BE2C (cell line): ENCODE measurements at regions not wholly inside any gene's neighbourhood (a gene's known extent, or its start where the extent isn't known, plus 50 kb on each side); places are given as distances from the start of the nearest gene placed in this dataset.
"Not testable (repeated sequence)": the region's sequence is repeated elsewhere in the genome, so short reads cannot be mapped to it uniquely, and the experiment has no call there.

ENCODE experiments used
- DNase-seq: peaks from one replicate; pipeline ENCODE4 v3.0.0-alpha.2; 2020
- H3K27me3 ChIP-seq: fragments of 250-450 bp; sonication (Bioruptor Pico); 2 replicates; pipeline ENCODE4 v1.5.1; 2020; ENCODE audit warnings: mild to moderate bottlenecking
- H3K36me3 ChIP-seq: fragments of 250-450 bp; sonication (Bioruptor Pico); 2 replicates; pipeline ENCODE4 v1.5.1; 2020; ENCODE audit warnings: mild to moderate bottlenecking
- H3K4me1 ChIP-seq: fragments of 250-450 bp; sonication (Bioruptor Pico); 2 replicates; pipeline ENCODE4 v1.5.1; 2020
- H3K4me3 ChIP-seq: 2 replicates; pipeline ENCODE4 v1.5.1; 2011; ENCODE audit warnings: low read depth, low read length
- H3K9me3 ChIP-seq: fragments of 250-450 bp; sonication (Bioruptor Pico); 2 replicates; pipeline ENCODE4 v1.5.1; 2020
- CTCF ChIP-seq: IDR thresholded peaks from 2 replicates; pipeline ENCODE4 v1.5.1; 2012; ENCODE audit warnings: mild to moderate bottlenecking, low read depth, low read length

- Histone ChIP-seq H3K4me1 (no peaks in the 10 kb centered on the region), H3K27me3 (no peaks in the 10 kb centered on the region), H3K9me3 (no peaks in the 10 kb centered on the region; the same call in 1 of the 2 replicates), H3K36me3 (no peaks in the 10 kb centered on the region), H3K4me3 (no peak overlapping the region)
- DNase-seq: no peak
- TF ChIP-seq CTCF: no peak
Measured at GRCh38 chr22:34403667-34404066, 483.4 kb upstream of the LARGE1 start.

GRCh38 chr22:34410111-34410510 is 489.8 kb upstream of the LARGE1 start:
- H3K4me1 ChIP-seq: no peaks in the 10 kb centered on the region
- H3K9me3 ChIP-seq: peaks cover 5% of the 10 kb centered on the region; the same call in 1 of the 2 replicates
- H3K4me3 ChIP-seq: no peak overlapping the region
- H3K36me3 ChIP-seq: no peaks in the 10 kb centered on the region
- no peak for TF ChIP-seq CTCF
- DNase-seq: no peak
- no peaks in the 10 kb centered on the region for H3K27me3 ChIP-seq

GRCh38 chr22:34414467-34415440 is 494.5 kb upstream of the LARGE1 start:
- TF ChIP-seq CTCF: peak; percentile 30; the same call in 1 of the 2 replicates
- H3K4me3 ChIP-seq: no peak overlapping the region
- peak; percentile 21 for DNase-seq
- H3K27me3 ChIP-seq: no peaks in the 10 kb centered on the region
- H3K9me3 ChIP-seq: peaks cover 5% of the 10 kb centered on the region; the same call in 1 of the 2 replicates
- no peaks in the 10 kb centered on the region for H3K4me1 ChIP-seq
- H3K36me3 ChIP-seq: no peaks in the 10 kb centered on the region

- DNase-seq: no peak
- Histone ChIP-seq H3K9me3 (peaks cover 5% of the 10 kb centered on the region; the same call in 1 of the 2 replicates), H3K4me1 (no peaks in the 10 kb centered on the region), H3K4me3 (no peak overlapping the region), H3K27me3 (no peaks in the 10 kb centered on the region), H3K36me3 (no peaks in the 10 kb centered on the region)
- TF ChIP-seq CTCF: no peak
Measured at GRCh38 chr22:34416022-34416860, 496.0 kb upstream of the LARGE1 start.

GRCh38 chr22:34422948-34423347 is 502.7 kb upstream of the LARGE1 start:
- not testable (repeated sequence) for H3K4me3 ChIP-seq, H3K9me3 ChIP-seq, H3K27me3 ChIP-seq, H3K36me3 ChIP-seq, H3K4me1 ChIP-seq, DNase-seq

- H3K36me3 ChIP-seq: no peaks in the 10 kb centered on the region
- no peak for TF ChIP-seq CTCF
- H3K27me3 ChIP-seq: no peaks in the 10 kb centered on the region
- H3K9me3 ChIP-seq: no peaks in the 10 kb centered on the region
- H3K4me1 ChIP-seq: no peaks in the 10 kb centered on the region
- no peak for DNase-seq
- H3K4me3 ChIP-seq: no peak overlapping the region
Measured at GRCh38 chr22:34427436-34427835, 507.2 kb upstream of the LARGE1 start.
